GM18873 (cell line): ENCODE measurements at regions not wholly inside any gene's neighbourhood (a gene's known extent, or its start where the extent isn't known, plus 50 kb on each side); places are given as distances from the start of the nearest gene placed in this dataset.
"Not testable (repeated sequence)": the region's sequence is repeated elsewhere in the genome, so short reads cannot be mapped to it uniquely, and the experiment has no call there.

Experiments
- ATAC-seq: cut with Tn5 transposase; IDR thresholded peaks from one replicate; pipeline ENCODE4 v1.9.1; 2021; ENCODE audit warnings: mild to moderate bottlenecking, moderate library complexity, moderate number of reproducible peaks; ENCODE audit not compliant: unreplicated experiment, low FRiP score

- no peak for ATAC-seq
These were observed 252.6 kb downstream of the KLF13 start for GRCh38 chr15:31579282-31579681.

DNA sequence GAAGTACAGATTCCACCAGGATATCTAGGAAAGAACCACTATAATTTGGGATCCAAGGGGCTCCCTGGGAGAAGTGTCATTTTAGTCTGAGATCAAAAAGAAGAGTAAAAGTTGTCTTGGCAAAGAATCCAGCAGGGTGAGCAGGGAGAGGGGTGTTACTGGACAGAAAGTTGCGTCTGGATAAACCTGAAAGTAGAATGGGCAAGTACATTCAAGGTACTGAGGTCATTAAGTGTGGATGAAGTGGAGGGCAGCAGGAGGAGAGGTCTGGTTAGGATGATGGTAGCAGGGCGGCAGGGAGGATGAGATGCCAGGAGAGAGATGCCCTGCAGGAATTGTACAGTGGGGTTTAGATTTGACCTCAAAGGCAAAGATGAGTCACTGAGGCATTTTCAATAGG, 253.3 kb downstream of the KLF13 start:
- ATAC-seq = no peak

GRCh38 chr15:31584195-31584594, 257.6 kb downstream of the KLF13 start:
- no peak for ATAC-seq

GRCh38 chr15:31585240-31585639, 258.6 kb downstream of the KLF13 start:
- ATAC-seq = no peak

DNA sequence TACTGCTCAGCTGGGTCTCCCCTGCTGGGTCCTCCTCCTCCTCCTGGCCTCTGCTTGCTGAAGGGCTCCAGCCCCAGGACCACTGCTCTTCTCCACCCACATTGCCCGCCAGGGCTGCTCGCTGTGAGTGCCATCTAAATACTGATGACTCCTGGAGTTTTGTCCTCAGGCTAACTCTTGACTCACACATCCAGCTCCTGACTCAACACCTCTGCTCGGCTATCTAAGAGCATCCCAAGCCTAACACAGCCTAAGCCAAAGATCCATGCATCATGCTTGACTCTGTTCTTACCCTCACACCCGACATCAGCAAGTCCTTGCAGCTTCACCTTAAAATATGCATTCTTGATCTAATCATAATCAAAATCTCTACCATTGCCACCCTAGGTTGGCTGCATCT, 260.2 kb downstream of the KLF13 start:
- ATAC-seq = no peak

GRCh38 chr15:31587583-31587982, 260.9 kb downstream of the KLF13 start:
- ATAC-seq = no peak

GRCh38 chr15:31590609-31591008, 264.0 kb downstream of the KLF13 start:
- no peak for ATAC-seq

DNA sequence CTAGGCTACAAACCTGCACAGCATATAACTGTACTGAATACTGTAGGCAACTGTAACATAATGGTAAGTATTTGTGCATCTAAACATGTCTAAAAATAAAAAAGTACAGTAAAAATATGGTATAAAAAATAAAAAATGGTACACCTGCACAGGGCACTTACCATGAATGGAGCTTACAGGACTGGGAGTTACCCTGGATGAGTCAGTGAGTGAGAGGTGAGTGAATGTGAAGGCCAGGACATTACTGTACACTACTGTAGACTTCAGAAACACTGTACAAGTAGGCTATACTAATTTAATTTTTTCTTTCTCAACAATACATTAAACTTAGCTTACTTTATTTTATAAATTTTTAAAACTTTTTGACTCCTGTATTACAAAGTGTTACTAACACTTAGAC, 265.3 kb downstream of the KLF13 start:
- ATAC-seq = no peak

DNA sequence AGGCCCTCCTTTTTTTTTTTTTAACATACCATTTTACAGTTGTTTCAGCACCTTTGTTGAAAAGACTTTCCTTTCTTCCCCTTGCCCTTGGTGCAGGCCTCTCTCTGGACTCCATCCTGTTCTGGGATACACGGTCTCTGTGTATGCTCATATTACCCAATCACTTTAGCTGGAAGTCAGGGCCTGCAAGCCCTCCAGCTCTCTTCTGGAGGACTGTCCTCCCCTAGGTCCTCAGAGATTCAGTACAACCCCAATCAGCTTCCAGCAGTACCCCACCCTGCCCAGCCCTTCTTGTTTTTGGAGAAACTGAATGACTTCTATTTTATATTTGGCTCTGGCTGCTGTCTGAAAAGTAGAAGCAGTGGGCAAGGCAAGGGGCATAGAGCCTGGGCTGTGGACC, 270.8 kb downstream of the KLF13 start:
- ATAC-seq = no peak

GRCh38 chr15:31598620-31599019, 272.0 kb downstream of the KLF13 start:
- no peak for ATAC-seq

- no peak for ATAC-seq
These were observed 278.9 kb downstream of the KLF13 start for GRCh38 chr15:31605467-31605931.

DNA sequence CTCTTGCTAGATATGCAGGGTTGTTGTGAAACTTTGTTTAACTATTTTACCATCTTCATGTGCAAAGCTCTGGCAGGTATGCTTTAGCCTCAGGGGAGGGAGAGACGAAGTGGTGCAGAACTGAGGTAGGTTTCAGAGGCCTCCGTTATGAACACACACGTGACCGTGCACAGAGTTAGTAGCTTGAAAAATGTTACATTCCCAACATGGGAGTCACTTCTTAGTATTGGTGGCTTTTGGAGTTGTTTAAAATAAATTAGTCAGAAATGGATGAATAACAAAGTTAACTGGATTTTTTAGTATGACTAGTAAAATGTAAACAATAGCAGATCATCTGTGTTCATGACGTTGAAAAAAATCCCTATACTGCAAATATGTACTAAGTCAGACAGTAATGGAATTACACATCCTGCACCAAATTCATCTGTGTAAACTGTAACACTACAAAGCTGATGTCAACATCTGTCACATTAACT, 279.6 kb downstream of the KLF13 start:
- ATAC-seq = no peak

- no peak for ATAC-seq
These were observed 280.4 kb downstream of the KLF13 start for GRCh38 chr15:31606931-31607497.

DNA sequence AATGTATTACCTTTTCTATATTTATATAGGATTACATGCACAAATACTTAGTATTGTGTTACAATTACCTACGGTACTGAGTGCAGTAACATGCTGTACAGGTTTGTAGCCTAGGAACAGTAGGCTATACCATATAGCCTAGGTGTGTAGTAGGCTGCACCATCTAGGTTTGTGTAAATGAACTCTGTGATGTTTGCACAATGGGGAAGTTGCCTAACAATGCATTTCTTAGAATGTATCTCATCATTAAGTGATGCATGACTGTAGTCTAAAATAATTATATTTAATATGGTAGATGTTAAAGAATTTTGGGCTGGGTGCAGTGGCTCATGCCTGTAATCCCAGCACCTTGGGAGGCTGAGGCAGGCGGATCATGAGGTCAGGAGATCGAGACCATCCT, 281.0 kb downstream of the KLF13 start:
- no peak for ATAC-seq

GRCh38 chr15:31609258-31609681, 282.6 kb downstream of the KLF13 start:
- no peak for ATAC-seq

- no peak for ATAC-seq
These were observed 283.3 kb downstream of the KLF13 start for GRCh38 chr15:31609906-31610305.

- ATAC-seq = no peak
These were observed 289.2 kb downstream of the KLF13 start for GRCh38 chr15:31615643-31616415.

GRCh38 chr15:31623297-31623696, 296.7 kb downstream of the KLF13 start:
- ATAC-seq = not testable (repeated sequence)

DNA sequence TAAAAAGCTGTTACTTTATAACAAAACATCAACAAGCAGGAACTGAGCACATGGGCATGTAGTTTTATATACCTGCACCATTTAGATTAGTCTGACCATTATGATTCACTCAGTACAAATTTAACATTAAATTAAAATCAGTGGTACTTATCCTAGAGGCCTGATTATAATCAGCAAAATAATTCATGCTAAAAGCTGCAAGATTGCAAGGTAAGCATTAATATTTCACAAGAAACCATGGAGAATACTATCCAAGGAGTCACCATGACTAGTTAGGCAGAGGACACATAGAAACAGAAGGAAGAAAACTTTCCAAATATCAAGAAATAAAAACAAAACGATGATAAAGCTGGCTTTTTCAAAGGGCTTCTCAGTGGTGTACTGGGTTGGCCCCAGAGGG, 297.5 kb downstream of the KLF13 start:
- ATAC-seq = not testable (repeated sequence)

GRCh38 chr15:31635715-31636114, 309.1 kb downstream of the KLF13 start:
- not testable (repeated sequence) for ATAC-seq

DNA sequence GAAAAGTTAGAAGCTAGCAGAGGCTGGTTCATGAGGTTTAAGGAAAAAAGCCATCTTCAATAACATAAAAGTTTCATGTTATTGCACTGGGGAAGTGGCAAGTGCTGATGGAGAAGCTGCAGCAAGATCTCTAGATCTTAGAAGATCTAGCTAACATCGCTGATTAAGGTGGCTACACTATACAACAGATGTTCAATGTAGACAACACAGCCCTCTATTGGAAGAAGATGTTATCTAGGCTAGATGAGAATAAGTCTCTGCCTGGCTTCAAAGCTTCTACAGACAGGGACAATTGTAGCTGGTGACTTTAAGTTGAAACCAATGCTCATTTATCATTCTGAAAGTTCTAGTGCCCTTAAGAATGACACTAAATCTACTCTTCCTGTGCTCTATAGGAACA, 310.3 kb downstream of the KLF13 start:
- not testable (repeated sequence) for ATAC-seq

GRCh38 chr15:31643955-31644354, 317.3 kb downstream of the KLF13 start:
- not testable (repeated sequence) for ATAC-seq
